ENCODE measurements at regions not wholly inside any gene's neighbourhood (a gene's known extent, or its start where the extent isn't known, plus 50 kb on each side); places are given as distances from the start of the nearest gene placed in this dataset.
"Not testable (repeated sequence)": the region's sequence is repeated elsewhere in the genome, so short reads cannot be mapped to it uniquely, and the experiment has no call there.

- no peak for DNase-seq
These were observed 177.9 kb upstream of the MAP3K1 start for GRCh38 chr5:56637321-56637920.

DNA sequence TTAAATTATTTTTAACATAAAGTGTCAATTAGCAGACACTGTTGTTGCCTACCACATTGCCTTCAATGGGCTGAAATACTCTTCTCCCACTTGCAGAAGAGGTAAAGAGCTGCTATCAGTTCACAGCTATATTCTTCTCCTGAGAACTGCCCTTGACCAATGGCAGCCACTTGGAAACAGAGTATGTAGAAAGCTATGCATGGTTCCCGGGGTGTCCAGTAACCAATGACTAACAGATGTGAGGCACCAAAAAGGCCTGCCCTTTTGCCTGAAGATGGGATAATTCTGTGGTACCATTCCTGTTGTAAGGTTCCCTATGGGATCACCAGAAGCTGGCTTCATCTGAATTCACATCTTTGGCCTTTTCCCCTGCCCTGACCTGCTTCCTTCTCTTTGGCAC, 181.4 kb upstream of the MAP3K1 start:
- Histone ChIP-seq H3K36me3 (no peaks in the 10 kb centered on the region), H3K27ac (no peak overlapping the region), H3K27me3 (ENCODE audit: insufficient read depth, low read depth, severe bottlenecking) (no peaks in the 10 kb centered on the region), H3K4me3 (ENCODE audit: low read depth, low read length) (no peak overlapping the region), H3K9me3 (ENCODE audit: severe bottlenecking) (peaks cover 2% of the 10 kb centered on the region)
- TF ChIP-seq, protein P1, sequence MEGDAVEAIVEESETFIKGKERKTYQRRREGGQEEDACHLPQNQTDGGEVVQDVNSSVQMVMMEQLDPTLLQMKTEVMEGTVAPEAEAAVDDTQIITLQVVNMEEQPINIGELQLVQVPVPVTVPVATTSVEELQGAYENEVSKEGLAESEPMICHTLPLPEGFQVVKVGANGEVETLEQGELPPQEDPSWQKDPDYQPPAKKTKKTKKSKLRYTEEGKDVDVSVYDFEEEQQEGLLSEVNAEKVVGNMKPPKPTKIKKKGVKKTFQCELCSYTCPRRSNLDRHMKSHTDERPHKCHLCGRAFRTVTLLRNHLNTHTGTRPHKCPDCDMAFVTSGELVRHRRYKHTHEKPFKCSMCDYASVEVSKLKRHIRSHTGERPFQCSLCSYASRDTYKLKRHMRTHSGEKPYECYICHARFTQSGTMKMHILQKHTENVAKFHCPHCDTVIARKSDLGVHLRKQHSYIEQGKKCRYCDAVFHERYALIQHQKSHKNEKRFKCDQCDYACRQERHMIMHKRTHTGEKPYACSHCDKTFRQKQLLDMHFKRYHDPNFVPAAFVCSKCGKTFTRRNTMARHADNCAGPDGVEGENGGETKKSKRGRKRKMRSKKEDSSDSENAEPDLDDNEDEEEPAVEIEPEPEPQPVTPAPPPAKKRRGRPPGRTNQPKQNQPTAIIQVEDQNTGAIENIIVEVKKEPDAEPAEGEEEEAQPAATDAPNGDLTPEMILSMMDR (IDR thresholded peaks at IDR 0.05; ENCODE audit: low read depth, low read length) = no peak
- DNase-seq = no peak

More at GRCh38 chr5:56637321-56637920, 177.9 kb upstream of the MAP3K1 start:
- no peaks in the 10 kb centered on the region for H3K27me3 ChIP-seq (ENCODE audit: insufficient read depth, low read depth, severe bottlenecking)
- H3K9me3 ChIP-seq (ENCODE audit: severe bottlenecking) = no peaks in the 10 kb centered on the region
- H3K4me3 ChIP-seq (ENCODE audit: low read depth, low read length) = no peak overlapping the region
- H3K36me3 ChIP-seq = no peaks in the 10 kb centered on the region
- no peak overlapping the region for H3K27ac ChIP-seq
- TF ChIP-seq, protein P1 (IDR thresholded peaks at IDR 0.05; ENCODE audit: low read depth, low read length) = no peak

DNA sequence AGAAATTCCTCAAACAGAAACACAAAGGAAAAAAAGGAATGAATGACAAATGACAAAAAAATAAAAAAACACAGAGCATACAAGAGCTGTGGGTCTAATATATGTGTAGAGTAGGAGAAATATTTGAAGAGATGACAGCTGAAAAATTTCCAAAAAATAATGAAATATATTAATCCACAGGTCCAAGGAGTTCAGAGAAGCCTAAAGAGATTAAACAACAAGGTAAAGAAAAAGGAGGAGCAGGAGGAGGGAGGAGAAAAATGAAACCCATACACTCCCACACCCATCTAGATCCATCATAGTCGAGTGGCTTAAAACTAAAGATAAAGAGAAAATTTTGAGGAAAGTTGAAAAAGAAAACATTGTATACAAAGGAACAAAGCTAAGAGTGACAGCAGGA, 182.4 kb upstream of the MAP3K1 start:
- H3K27ac ChIP-seq = no peak overlapping the region
- no peaks in the 10 kb centered on the region for H3K36me3 ChIP-seq
- TF ChIP-seq, protein P1 (IDR thresholded peaks at IDR 0.05; ENCODE audit: low read depth, low read length) = no peak
- no peak for DNase-seq
- H3K4me3 ChIP-seq (ENCODE audit: low read depth, low read length) = no peak overlapping the region
- H3K9me3 ChIP-seq (ENCODE audit: severe bottlenecking) = peaks cover 10% of the 10 kb centered on the region
- no peaks in the 10 kb centered on the region for H3K27me3 ChIP-seq (ENCODE audit: insufficient read depth, low read depth, severe bottlenecking)

DNA sequence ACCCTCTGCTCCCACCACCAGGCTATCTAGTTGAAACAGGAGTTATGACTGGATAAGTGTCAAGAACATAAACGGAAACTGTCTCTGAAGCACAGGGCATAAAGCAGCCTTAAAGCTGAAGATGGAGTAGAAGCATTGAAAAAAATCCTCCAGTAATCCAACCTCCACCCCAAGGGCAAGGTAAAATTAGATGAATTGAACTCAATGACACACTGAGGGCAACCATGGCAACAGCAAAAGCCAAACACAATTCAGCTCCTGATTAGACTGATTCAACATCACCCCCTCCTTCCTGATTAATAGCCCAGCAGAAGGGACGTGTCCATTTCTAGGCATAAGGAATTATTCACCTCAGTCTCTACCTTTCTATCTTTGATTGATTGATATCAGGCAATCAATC, 183.2 kb upstream of the MAP3K1 start:
- TF ChIP-seq, protein P1 (IDR thresholded peaks at IDR 0.05; ENCODE audit: low read depth, low read length) = no peak
- peaks cover 16% of the 10 kb centered on the region for H3K9me3 ChIP-seq (ENCODE audit: severe bottlenecking)

GRCh38 chr5:56631719-56632118, 183.6 kb upstream of the MAP3K1 start:
- peaks cover 16% of the 10 kb centered on the region for H3K9me3 ChIP-seq (ENCODE audit: severe bottlenecking)
- H3K36me3 ChIP-seq = no peaks in the 10 kb centered on the region
- TF ChIP-seq, protein P1 (IDR thresholded peaks at IDR 0.05; ENCODE audit: low read depth, low read length) = no peak
- no peak overlapping the region for H3K27ac ChIP-seq
- no peak for DNase-seq
- no peak overlapping the region for H3K4me3 ChIP-seq (ENCODE audit: low read depth, low read length)
- no peaks in the 10 kb centered on the region for H3K27me3 ChIP-seq (ENCODE audit: insufficient read depth, low read depth, severe bottlenecking)

More for the DNA sequence above, 183.2 kb upstream of the MAP3K1 start:
- no peak for DNase-seq
- Histone ChIP-seq H3K27ac (no peak overlapping the region), H3K4me3 (ENCODE audit: low read depth, low read length) (no peak overlapping the region), H3K27me3 (ENCODE audit: insufficient read depth, low read depth, severe bottlenecking) (no peaks in the 10 kb centered on the region), H3K36me3 (no peaks in the 10 kb centered on the region)

DNA sequence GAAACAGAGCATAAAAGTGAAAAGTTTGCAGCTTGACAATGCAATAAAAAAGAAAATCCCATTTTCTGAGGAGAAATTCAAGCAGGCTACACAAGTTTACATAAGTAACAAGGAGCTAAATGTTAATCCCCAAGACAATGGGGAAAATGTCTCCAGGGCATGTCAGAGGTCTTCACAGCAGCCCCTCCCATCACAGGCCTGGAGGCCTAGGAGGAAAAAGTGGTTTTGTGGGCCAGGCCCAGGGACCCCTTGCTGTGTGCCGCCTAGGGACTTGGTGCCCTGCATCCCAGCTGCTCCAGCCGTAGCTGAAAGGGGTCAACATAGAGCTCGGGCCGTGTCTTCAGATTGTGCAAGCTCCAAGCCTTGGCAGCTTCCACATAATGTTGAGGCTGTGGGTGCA, 186.7 kb upstream of the MAP3K1 start:
- H3K9me3 ChIP-seq (ENCODE audit: severe bottlenecking) = peaks cover 16% of the 10 kb centered on the region
- not testable (repeated sequence) for H3K27ac ChIP-seq; H3K27me3 ChIP-seq (ENCODE audit: insufficient read depth, low read depth, severe bottlenecking); DNase-seq; H3K4me3 ChIP-seq (ENCODE audit: low read depth, low read length); H3K36me3 ChIP-seq
